ENCODE measurements at regions not wholly inside any gene's neighbourhood (a gene's known extent, or its start where the extent isn't known, plus 50 kb on each side); places are given as distances from the start of the nearest gene placed in this dataset.

- DNase-seq (ENCODE audit: low read depth), result no peak
Measured at GRCh38 chr11:88448131-88448670, 110.7 kb upstream of the CTSC start.

GRCh38 chr11:88447281-88447680 is 109.7 kb upstream of the CTSC start:
- no peak for DNase-seq (ENCODE audit: low read depth)

GRCh38 chr11:88439356-88439755 is 101.8 kb upstream of the CTSC start:
- no peak for DNase-seq (ENCODE audit: low read depth)

GRCh38 chr11:88438721-88439120 is 101.2 kb upstream of the CTSC start:
- no peak for DNase-seq (ENCODE audit: low read depth)

GRCh38 chr11:88435415-88435814 is 97.9 kb upstream of the CTSC start:
- DNase-seq (ENCODE audit: low read depth), result no peak

GRCh38 chr11:88434333-88434976 is 96.9 kb upstream of the CTSC start:
- no peak for DNase-seq (ENCODE audit: low read depth)

- no peak for DNase-seq (ENCODE audit: low read depth)
Measured at GRCh38 chr11:88433536-88434230, 96.1 kb upstream of the CTSC start.

GRCh38 chr11:88431675-88432341 is 94.3 kb upstream of the CTSC start:
- DNase-seq (ENCODE audit: low read depth), result no peak

- no peak for DNase-seq (ENCODE audit: low read depth)
Measured at GRCh38 chr11:88428959-88429358, 91.4 kb upstream of the CTSC start.

GRCh38 chr11:88427719-88428118 is 90.2 kb upstream of the CTSC start:
- DNase-seq (ENCODE audit: low read depth), result no peak

GRCh38 chr11:88424881-88425280 is 87.3 kb upstream of the CTSC start:
- DNase-seq (ENCODE audit: low read depth), result no peak

GRCh38 chr11:88421530-88421929 is 84.0 kb upstream of the CTSC start:
- no peak for DNase-seq (ENCODE audit: low read depth)

- no peak for DNase-seq (ENCODE audit: low read depth)
Measured at GRCh38 chr11:88420165-88420791, 82.7 kb upstream of the CTSC start.

GRCh38 chr11:88418508-88418907 is 81.0 kb upstream of the CTSC start:
- DNase-seq (ENCODE audit: low read depth), result no peak

- DNase-seq (ENCODE audit: low read depth), result no peak
Measured at GRCh38 chr11:88415495-88415894, 78.0 kb upstream of the CTSC start.

GRCh38 chr11:88414981-88415413 is 77.5 kb upstream of the CTSC start:
- DNase-seq (ENCODE audit: low read depth), result peak; percentile 38

- DNase-seq (ENCODE audit: low read depth), result peak; percentile 42
Measured at GRCh38 chr11:88414385-88414861, 76.9 kb upstream of the CTSC start.

GRCh38 chr11:88411265-88411664 is 73.7 kb upstream of the CTSC start:
- DNase-seq (ENCODE audit: low read depth), result peak; percentile 55

GRCh38 chr11:88410656-88411055 is 73.1 kb upstream of the CTSC start:
- no peak for DNase-seq (ENCODE audit: low read depth)

- DNase-seq (ENCODE audit: low read depth), result no peak
Measured at GRCh38 chr11:88410056-88410455, 72.5 kb upstream of the CTSC start.

- DNase-seq (ENCODE audit: low read depth), result no peak
Measured at GRCh38 chr11:88406876-88407275, 69.3 kb upstream of the CTSC start.

GRCh38 chr11:88405853-88406252 is 68.3 kb upstream of the CTSC start:
- no peak for DNase-seq (ENCODE audit: low read depth)

Data from Daoy (cell line).